Panc1 (cell line): ENCODE measurements at regions not wholly inside any gene's neighbourhood (a gene's known extent, or its start where the extent isn't known, plus 50 kb on each side); places are given as distances from the start of the nearest gene placed in this dataset.

Source experiments
- ATAC-seq: fragments of 200-7000 bp; cut with Tn5 transposase; 2 replicates; pipeline ENCODE4 v1.9.1; 2020; ENCODE audit warnings: mild to moderate bottlenecking, moderate library complexity
- BruUV-seq: library from RNA; stranded (reverse); fragments of 400-500 nt; replicated peaks from 2 replicates; lab custom pipeline; 2021; lab: Mats Ljungman, UMichigan
- CTCF ChIA-PET: fragments of 300-600 bp; sonication (Branson Sonifier 250); formaldehyde crosslinking; loops from one replicate; lab custom pipeline; 2022; ENCODE audit warnings: antibody characterized with exemption; lab: Charles Lee
- POLR2A ChIA-PET: fragments of 300-600 bp; sonication (Branson Sonifier 250); formaldehyde crosslinking; loops from one replicate; lab custom pipeline; 2022; ENCODE audit warnings: antibody characterized with exemption; lab: Charles Lee
- DNase-seq: peaks from one replicate; pipeline ENCODE4 v3.0.0-alpha.2; 2010; ENCODE audit warnings: low read depth, low spot score
- H3K27ac ChIP-seq: 2 replicates; pipeline ENCODE4 v1.5.1; 2011; ENCODE audit warnings: mild to moderate bottlenecking, low read length, inconsistent platforms
- H3K27me3 ChIP-seq: fragments of 200-500 bp; sonication (Bioruptor generic); 2 replicates; pipeline ENCODE4 v1.6.0; 2014; ENCODE audit warnings: low read length, inconsistent platforms; ENCODE audit not compliant: control insufficient read depth, insufficient read depth
- H3K36me3 ChIP-seq: fragments of 200-500 bp; sonication (Bioruptor generic); 2 replicates; pipeline ENCODE4 v1.5.1; 2014; ENCODE audit warnings: inconsistent platforms, mild to moderate bottlenecking, low read length, moderate library complexity; ENCODE audit not compliant: control insufficient read depth, insufficient read depth
- H3K4me1 ChIP-seq: 2 replicates; pipeline ENCODE4 v1.5.1; 2011; ENCODE audit warnings: inconsistent platforms, mild to moderate bottlenecking, low read length, moderate library complexity; ENCODE audit not compliant: control insufficient read depth, insufficient read depth
- H3K4me3 ChIP-seq, 2 experiments: 2 replicates each; pipeline ENCODE4 v1.5.1; 2011 to 2012; ENCODE audit warnings: low read depth in 2 of 2, low read length in 2 of 2, mild to moderate bottlenecking in 2 of 2, inconsistent platforms in 1 of 2, moderate library complexity in 1 of 2
- H3K9me3 ChIP-seq: fragments of 200-500 bp; sonication (Bioruptor generic); 2 replicates; pipeline ENCODE4 v1.5.1; 2014; ENCODE audit warnings: low read depth, mild to moderate bottlenecking, inconsistent platforms, low read length, moderate library complexity; ENCODE audit not compliant: control insufficient read depth, insufficient read depth
- CTCF ChIP-seq: fragments of 450-650 bp; IDR thresholded peaks from 2 replicates; pipeline ENCODE4 v1.5.1; 2017; ENCODE audit warnings: mild to moderate bottlenecking
- POLR2AphosphoS5 ChIP-seq: IDR thresholded peaks from 2 replicates; pipeline ENCODE4 v1.6.1; 2012; ENCODE audit warnings: mild to moderate bottlenecking, low read depth, low read length, moderate library complexity
- REST ChIP-seq, 2 experiments: IDR thresholded peaks; 2 replicates each; pipeline ENCODE4 v1.6.1; 2011 to 2012; ENCODE audit warnings: low read depth in 2 of 2, control low read depth in 1 of 2, low read length in 1 of 2, mild to moderate bottlenecking in 1 of 2, moderate library complexity in 1 of 2; ENCODE audit not compliant: insufficient read depth in 1 of 2
- SIN3A ChIP-seq: IDR thresholded peaks from 2 replicates; pipeline ENCODE4 v1.6.1; 2012; ENCODE audit warnings: low read depth, mild to moderate bottlenecking, low read length, moderate library complexity, borderline replicate concordance; ENCODE audit not compliant: insufficient read depth
- TCF7L2 ChIP-seq: IDR thresholded peaks from 2 replicates; pipeline ENCODE4 v1.6.1; 2011; ENCODE audit warnings: mild to moderate bottlenecking, low read depth, low read length, inconsistent platforms
- in situ Hi-C: cut with HindIII; loops from 2 replicates; pipeline ENCODE4 v1.10.0; 2016; ENCODE audit warnings: low sequenced_read_pairs, low pct_unique_long_range_greater_than_20kb
- intact Hi-C: fragments of 100-400 bp; cut with micrococcal nuclease; formaldehyde crosslinking; loops from one replicate; pipeline ENCODE4 v1.10.0; 2022; ENCODE audit not compliant: unreplicated experiment

GRCh38 chr1:118588566-118588965 lies 399.6 kb downstream of the TBX15 start:
- no peaks in the 10 kb centered on the region for H3K4me1 ChIP-seq
- BruUV-seq, result no TSS peak
- no peaks in the 10 kb centered on the region for H3K27me3 ChIP-seq
- DNase-seq, result no peak
- H3K36me3 ChIP-seq, result no peaks in the 10 kb centered on the region
- H3K4me3 ChIP-seq, result no peak overlapping the region
- ChIA-PET POLR2A (no interaction called here), CTCF (no interaction called here)
- ATAC-seq, result no peak
- no peak overlapping the region for H3K27ac ChIP-seq
- no peak for TF ChIP-seq TCF7L2
- TF ChIP-seq POLR2AphosphoS5, result no peak
- no peak for TF ChIP-seq REST (IDR thresholded peaks at IDR 0.05; ENCODE audit: insufficient read depth in 1 of 2, low read depth in 2 of 2, low read length in 1 of 2)
- TF ChIP-seq CTCF, result no peak
- TF ChIP-seq SIN3A, result no peak
- in situ Hi-C loops (no loop called here), intact Hi-C loops (no loop called here)
- H3K9me3 ChIP-seq, result no peaks in the 10 kb centered on the region

- no peak overlapping the region for H3K27ac ChIP-seq
- intact Hi-C loops (no loop called here), in situ Hi-C loops (no loop called here)
- ATAC-seq (no peak), DNase-seq (no peak)
- ChIA-PET CTCF (no interaction called here), POLR2A (no interaction called here)
- no TSS peak for BruUV-seq
- H3K27me3 ChIP-seq, result no peaks in the 10 kb centered on the region
- TF ChIP-seq REST (IDR thresholded peaks at IDR 0.05; ENCODE audit: insufficient read depth in 1 of 2, low read depth in 2 of 2, low read length in 1 of 2) (no peak), SIN3A (no peak), TCF7L2 (no peak)
- H3K4me3 ChIP-seq, result no peak overlapping the region
- H3K9me3 ChIP-seq, result no peaks in the 10 kb centered on the region
- no peaks in the 10 kb centered on the region for H3K4me1 ChIP-seq
- no peaks in the 10 kb centered on the region for H3K36me3 ChIP-seq
Measured at GRCh38 chr1:118578276-118578675, 393.2 kb upstream of the SPAG17 start.
